Thoracic aorta (tissue), 2 donors: ENCODE measurements at regions not wholly inside any gene's neighbourhood (a gene's known extent, or its start where the extent isn't known, plus 50 kb on each side); places are given as distances from the start of the nearest gene placed in this dataset.

Experiments
- ATAC-seq: fragments of 150-250 bp; one replicate; pipeline ENCODE4 v1.8.0; 2017; ENCODE audit warnings: low read depth; ENCODE audit not compliant: insufficient number of reproducible peaks, low FRiP score
- DNase-seq: peaks from one replicate; pipeline ENCODE4 v3.0.0-alpha.2; 2020; ENCODE audit warnings: low spot score
- H3K27ac ChIP-seq, 2 donors: fragments of 200-600 bp; sonication (generic); 1 replicate in 1 of 2; 2 replicates in 1 of 2; pipeline ENCODE4 v1.5.1; 2016; ENCODE audit warnings: mild to moderate bottlenecking in 2 of 2, moderate library complexity in 2 of 2
- H3K27me3 ChIP-seq: fragments of 200-600 bp; sonication (generic); replicated peaks from 2 replicates; pipeline ENCODE4 v1.6.0; 2016; ENCODE audit warnings: mild to moderate bottlenecking; ENCODE audit not compliant: insufficient read depth
- H3K36me3 ChIP-seq: fragments of 200-600 bp; sonication (generic); one replicate; pipeline ENCODE4 v1.5.1; 2016
- H3K4me1 ChIP-seq, 2 donors: fragments of 200-600 bp; sonication (generic); 1 replicate in 1 of 2; 2 replicates in 1 of 2; pipeline versions ENCODE4 v1.5.1 to v1.6.0; 2016; ENCODE audit warnings: low read depth in 2 of 2, mild to moderate bottlenecking in 1 of 2; ENCODE audit not compliant: control insufficient read depth in 1 of 2
- H3K4me3 ChIP-seq: fragments of 200-600 bp; sonication (generic); 2 replicates; pipeline ENCODE4 v1.5.1; 2016; ENCODE audit warnings: mild to moderate bottlenecking
- H3K9me3 ChIP-seq: fragments of 200-600 bp; sonication (generic); 2 replicates; pipeline ENCODE4 v1.5.1; 2016
- CTCF ChIP-seq: fragments of 200-600 bp; sonication (generic); IDR thresholded peaks from one replicate; pipeline ENCODE4 v1.5.1; 2019; ENCODE audit warnings: antibody characterized with exemption

GRCh38 chr11:96641261-96641660 lies 251.4 kb downstream of the JRKL start:
- no peak for DNase-seq
- peaks cover 0 to 19% of the 10 kb centered on the region in 2 donors for H3K4me1 ChIP-seq
- no peak overlapping the region for H3K4me3 ChIP-seq
- no peaks in the 10 kb centered on the region for H3K36me3 ChIP-seq
- no peak for ATAC-seq
- H3K27me3 ChIP-seq: no peaks in the 10 kb centered on the region
- H3K9me3 ChIP-seq: no peaks in the 10 kb centered on the region
- no peak for TF ChIP-seq CTCF
- H3K27ac ChIP-seq: no peak overlapping the region

- TF ChIP-seq CTCF: no peak
- Histone ChIP-seq H3K27me3 (no peaks in the 10 kb centered on the region), H3K4me3 (no peak overlapping the region), H3K36me3 (no peaks in the 10 kb centered on the region), H3K27ac (no peak overlapping the region), H3K9me3 (no peaks in the 10 kb centered on the region), H3K4me1 (peaks cover 0 to 19% of the 10 kb centered on the region in 2 donors)
- ATAC-seq: no peak
- no peak for DNase-seq
Observed at GRCh38 chr11:96642583-96642982, 252.8 kb downstream of the JRKL start.

- Histone ChIP-seq H3K27ac (no peak overlapping the region), H3K36me3 (no peaks in the 10 kb centered on the region), H3K27me3 (no peaks in the 10 kb centered on the region), H3K4me3 (no peak overlapping the region), H3K9me3 (no peaks in the 10 kb centered on the region), H3K4me1 (peaks cover 0 to 19% of the 10 kb centered on the region in 2 donors)
- no peak for TF ChIP-seq CTCF
- no peak for DNase-seq
- no peak for ATAC-seq
Observed at GRCh38 chr11:96643173-96643572, 253.4 kb downstream of the JRKL start.

- Histone ChIP-seq H3K4me1 (peaks cover 0 to 19% of the 10 kb centered on the region in 2 donors), H3K27me3 (no peaks in the 10 kb centered on the region), H3K36me3 (no peaks in the 10 kb centered on the region), H3K27ac (no peak overlapping the region), H3K4me3 (no peak overlapping the region), H3K9me3 (no peaks in the 10 kb centered on the region)
- no peak for TF ChIP-seq CTCF
- ATAC-seq: no peak
- no peak for DNase-seq
Observed at GRCh38 chr11:96647621-96648020, 257.8 kb downstream of the JRKL start.

- Histone ChIP-seq H3K4me1 (peaks cover 0 to 19% of the 10 kb centered on the region in 2 donors), H3K27me3 (no peaks in the 10 kb centered on the region), H3K9me3 (no peaks in the 10 kb centered on the region), H3K36me3 (no peaks in the 10 kb centered on the region), H3K4me3 (no peak overlapping the region), H3K27ac (no peak overlapping the region)
- TF ChIP-seq CTCF: no peak
- ATAC-seq (no peak), DNase-seq (no peak)
Observed at GRCh38 chr11:96648991-96649390, 259.2 kb downstream of the JRKL start.
